Stimulated activated CD4-positive, alpha-beta T cell treated with anti-CD3 and anti-CD28 coated beads, Interleukin-15, amount 100 ng/mL, for 48 hours (primary cell): ENCODE measurements at regions not wholly inside any gene's neighbourhood (a gene's known extent, or its start where the extent isn't known, plus 50 kb on each side); places are given as distances from the start of the nearest gene placed in this dataset.

Experiments used
- DNase-seq, 2 donors: peaks; one replicate each; pipeline ENCODE4 v3.0.0-alpha.2; 2020; ENCODE audit warnings: low read depth in 2 of 2

DNA sequence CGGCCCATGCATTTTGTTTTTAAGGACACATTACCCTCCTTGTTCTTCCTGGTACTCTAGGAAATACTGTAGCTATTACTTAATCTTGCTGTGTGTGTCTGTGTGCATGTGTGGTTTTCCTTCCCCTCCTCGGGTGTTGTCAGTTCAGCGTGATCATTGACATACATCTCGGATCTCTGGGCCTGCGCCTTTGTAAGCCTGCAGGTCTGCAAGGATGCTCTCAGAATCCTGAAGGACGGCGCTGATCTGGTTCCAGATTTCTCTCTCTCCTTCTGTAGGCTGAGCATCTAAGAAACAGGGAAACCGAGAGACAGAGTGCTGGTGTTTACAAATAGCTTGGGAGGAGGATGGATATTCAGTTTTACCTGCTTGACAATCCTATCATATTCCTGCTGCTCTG, 100.2 kb downstream of the CYRIA start:
- DNase-seq, result no peak

DNA sequence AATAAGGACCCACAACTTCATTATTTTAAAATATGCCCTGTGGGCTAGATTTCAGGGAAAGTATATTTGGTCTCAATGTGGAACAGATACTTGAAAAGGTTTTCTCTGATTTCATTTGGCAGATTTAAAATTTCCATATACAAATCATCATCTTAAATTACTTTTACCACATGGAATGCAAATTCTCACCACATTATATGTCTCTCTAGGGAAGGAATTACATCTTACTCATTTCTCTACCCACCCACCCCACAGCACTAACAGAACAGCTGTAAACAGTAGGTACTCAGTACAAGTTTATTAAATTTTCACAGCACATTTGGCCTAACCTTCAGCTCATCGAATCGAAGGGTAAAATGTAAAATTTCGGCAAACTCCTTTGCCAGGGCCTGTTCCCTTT, 104.0 kb downstream of the CYRIA start:
- no peak for DNase-seq

DNA sequence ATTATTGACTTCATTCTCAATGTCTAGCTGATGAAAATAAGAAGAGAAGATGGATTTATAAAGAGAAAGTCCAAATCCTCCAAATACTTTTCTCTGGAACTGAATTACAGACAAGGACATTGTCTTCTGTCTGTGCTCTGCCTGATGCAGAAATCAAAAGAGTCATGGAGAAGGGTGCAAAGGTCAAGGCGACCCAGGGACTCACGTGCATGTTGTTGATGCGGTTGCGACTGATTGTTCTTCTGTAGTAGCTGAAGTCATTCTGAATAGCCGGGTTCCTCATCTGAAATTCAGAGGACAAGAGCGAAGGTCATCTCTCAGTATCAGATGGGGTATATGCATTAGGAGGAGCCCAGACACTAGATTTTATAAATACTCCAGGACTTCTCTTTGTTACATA, 104.4 kb downstream of the CYRIA start:
- no peak for DNase-seq

DNA sequence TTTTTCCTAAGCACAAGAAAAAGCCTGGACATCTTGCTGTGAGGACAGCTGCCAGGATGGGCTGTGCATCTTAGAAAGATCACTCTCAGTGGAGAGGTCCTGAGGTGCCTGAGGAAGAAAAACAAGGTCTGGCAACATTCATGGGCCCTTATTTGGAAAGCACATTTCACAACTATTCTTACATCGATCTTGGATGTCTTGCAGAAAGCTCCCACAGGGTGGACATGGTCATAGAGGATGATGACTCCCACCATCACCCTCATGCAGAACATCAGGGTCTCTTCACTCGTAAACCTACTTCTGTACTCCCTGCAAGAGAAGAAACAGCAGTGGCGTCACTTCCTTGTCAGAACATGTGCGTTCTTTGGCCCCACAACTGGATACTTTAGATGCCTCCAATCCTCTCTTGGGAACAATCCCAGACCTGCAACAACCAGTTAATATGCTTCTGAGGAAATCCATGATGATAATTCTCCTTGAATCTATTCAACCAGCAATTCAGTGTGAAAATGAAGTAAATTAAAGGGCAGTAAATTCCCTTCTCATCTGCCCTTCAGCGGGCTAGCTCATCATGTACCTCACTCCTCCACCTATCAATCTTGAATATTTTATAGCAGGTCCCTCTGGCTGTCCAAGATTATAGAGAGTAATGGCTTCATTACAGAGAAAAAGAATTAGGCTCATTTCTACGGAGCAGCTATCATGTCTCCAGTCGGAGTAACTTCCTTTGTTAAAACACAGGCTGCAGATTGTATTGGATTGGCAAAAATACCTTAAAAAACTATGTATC, 106.2 kb downstream of the CYRIA start:
- no peak for DNase-seq

GRCh38 chr2:16554060-16554583, 111.5 kb downstream of the CYRIA start:
- DNase-seq, result no peak

DNA sequence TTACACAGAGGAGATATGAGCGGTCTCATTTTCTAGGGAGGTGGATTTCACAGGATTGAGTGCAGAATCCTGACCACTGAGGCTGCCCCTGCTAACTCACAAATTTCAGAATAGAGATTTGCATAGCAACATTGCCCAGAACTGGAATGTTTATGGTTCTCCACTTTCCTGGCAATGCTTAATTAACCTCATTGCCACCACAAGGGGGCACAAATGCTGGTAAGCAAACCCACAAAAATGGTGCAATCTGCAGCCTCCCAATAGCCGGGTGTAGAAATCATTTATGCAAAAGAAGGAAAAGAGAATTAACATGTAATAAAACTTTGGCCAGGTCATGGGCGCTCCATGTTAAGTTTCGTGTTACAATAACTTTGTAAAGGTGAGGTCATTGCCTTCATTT, 112.4 kb downstream of the CYRIA start:
- no peak for DNase-seq

DNA sequence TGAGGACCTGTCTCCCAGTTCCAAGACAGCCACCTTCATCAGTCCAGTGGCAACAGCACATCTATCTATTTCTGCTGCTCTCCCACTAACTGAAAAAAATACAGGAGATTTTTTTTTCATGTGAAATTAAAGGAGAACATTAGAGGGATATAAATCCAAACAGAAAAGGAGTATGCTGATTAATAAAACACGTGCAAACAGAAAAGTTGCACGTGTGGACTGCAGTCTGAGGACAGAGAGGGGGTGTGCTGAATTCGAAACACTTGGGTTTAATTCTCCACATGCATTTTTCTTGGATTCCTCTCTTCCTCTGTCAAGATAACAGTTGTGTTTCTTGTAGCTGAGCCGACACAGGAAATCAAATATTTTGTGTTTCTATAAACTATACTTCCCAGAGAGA, 113.4 kb downstream of the CYRIA start:
- DNase-seq, result no peak

GRCh38 chr2:16548036-16548435, 117.6 kb downstream of the CYRIA start:
- no peak for DNase-seq

- DNase-seq, result no peak
Measured at GRCh38 chr2:16546128-16546754, 119.4 kb downstream of the CYRIA start.

- no peak for DNase-seq
Measured at GRCh38 chr2:16538707-16539106, 126.9 kb downstream of the CYRIA start.

DNA sequence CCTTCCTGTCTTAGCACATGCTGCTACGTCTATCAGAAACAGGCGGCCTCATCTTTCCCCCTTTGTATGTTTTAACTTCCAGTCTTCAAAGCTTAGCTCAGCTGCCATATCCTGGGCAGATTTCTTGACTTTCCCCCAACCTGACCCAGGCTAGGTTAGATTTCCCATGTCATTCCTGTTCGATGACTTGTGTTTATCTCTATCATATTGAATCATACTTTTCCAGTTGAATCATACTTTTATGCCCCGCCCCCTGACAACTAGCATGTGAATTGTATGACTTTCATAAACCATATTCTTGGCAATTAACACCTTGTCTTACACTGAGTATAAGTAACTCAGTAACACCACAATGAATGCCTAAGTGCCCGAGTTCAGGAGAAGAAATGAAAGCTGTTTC, 128.3 kb downstream of the CYRIA start:
- no peak for DNase-seq

- no peak for DNase-seq
Measured at GRCh38 chr2:16526193-16526592, 139.4 kb downstream of the CYRIA start.

DNA sequence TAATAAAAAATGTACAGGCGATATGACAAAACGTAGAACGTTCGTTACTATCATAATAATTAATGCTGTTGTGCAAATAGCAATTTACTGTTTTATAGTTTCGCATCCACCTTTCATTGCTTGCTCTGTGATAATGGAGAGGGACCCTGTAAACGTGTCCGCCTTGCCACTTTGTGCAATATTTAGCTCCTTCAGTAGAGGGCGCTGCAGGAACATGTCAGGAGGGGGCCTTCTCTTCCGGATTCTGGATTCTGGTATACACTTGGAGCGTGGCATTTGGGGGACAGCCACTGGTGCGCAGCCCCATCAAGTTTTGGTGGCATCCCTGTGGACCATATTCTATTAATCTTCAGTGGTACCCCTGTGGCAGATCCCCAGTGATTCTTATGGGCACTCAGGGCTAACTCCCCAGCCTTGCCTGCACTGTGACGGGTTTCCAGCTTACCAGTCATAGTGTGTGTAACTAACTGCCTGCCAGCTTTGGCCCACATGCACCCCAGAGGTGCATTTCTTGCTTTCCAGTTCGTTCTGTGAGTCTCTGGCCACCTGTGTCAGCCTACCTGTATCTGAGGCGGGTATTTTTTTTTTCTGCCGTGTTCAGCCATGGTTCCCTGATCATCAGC, 140.3 kb downstream of the CYRIA start:
- peak in 1 of 2 donors; percentile 4 for DNase-seq

DNA sequence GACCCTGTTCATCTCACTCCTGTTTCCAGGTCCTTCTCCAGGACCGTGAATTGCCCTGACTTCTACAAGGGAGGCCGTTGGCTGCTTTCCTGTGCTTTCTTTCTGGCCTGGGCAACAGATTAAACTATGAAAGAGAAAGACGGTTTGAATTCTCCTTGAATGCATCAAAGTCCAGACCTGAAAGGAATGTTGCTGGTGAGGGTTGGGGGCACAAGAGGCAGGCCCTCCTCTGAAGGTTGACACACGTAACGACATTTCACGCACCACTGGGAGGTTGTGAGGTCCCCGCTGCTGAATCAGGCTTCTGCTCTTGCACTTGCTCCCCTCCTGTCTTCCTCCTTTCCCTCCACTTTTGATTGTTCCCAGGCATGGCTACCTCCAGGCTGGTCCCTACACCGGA, 141.9 kb downstream of the CYRIA start:
- DNase-seq, result no peak

GRCh38 chr2:16522031-16522831, 143.4 kb downstream of the CYRIA start:
- DNase-seq, result no peak

GRCh38 chr2:16520891-16521290, 144.7 kb downstream of the CYRIA start:
- DNase-seq, result no peak

- DNase-seq, result no peak
Measured at GRCh38 chr2:16515696-16516095, 149.9 kb downstream of the CYRIA start.

- no peak for DNase-seq
Measured at GRCh38 chr2:16513626-16514025, 152.0 kb downstream of the CYRIA start.

- DNase-seq, result no peak
Measured at GRCh38 chr2:16511041-16511440, 154.6 kb downstream of the CYRIA start.

DNA sequence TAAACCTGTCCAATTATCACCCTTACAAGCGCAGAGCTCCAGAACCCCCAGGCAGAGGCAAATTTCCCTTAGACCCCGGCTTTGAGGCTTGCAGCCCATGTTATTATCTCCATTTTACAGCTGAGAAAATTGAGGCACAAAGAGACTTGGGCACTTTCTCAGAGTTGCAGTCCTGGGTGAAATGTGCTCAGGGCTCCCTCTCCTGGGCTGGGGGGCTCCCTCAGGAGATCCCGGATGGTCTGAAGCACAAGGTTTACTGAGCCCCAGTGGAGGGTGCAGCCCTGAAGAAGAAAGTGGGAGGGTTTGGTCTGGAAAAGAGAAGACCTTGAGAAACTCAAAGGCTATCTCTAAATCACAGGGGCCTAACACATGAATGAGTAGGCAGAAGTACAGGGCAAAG, 156.6 kb downstream of the CYRIA start:
- no peak for DNase-seq

- DNase-seq, result no peak
Measured at GRCh38 chr2:16508490-16508851, 157.2 kb downstream of the CYRIA start.
